ENCODE measurements at regions not wholly inside any gene's neighbourhood (a gene's known extent, or its start where the extent isn't known, plus 50 kb on each side); places are given as distances from the start of the nearest gene placed in this dataset.

DNA sequence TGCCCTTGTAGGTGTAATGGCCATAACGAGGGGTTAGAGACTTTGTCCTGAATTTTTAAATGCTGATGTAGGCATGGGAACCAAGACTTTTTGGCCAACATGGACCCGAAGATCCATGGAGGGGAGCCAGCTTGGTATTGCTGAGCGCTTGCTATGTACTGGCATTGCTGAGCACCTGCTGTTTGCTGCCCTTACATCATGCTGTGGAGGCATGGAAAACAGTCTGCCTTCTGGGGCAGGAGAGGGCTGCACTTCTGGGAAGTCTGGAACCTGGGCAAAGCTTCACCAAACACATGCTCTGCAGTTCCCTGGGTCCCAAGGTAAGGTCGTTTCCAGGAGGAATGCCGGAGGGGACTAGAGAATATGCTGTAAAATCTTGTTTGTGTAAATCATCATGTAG is 86.3 kb upstream of the CNIH3 start:
- no peak overlapping the region for H3K4me3 ChIP-seq (ENCODE audit: low read length, poor library complexity, severe bottlenecking)

DNA sequence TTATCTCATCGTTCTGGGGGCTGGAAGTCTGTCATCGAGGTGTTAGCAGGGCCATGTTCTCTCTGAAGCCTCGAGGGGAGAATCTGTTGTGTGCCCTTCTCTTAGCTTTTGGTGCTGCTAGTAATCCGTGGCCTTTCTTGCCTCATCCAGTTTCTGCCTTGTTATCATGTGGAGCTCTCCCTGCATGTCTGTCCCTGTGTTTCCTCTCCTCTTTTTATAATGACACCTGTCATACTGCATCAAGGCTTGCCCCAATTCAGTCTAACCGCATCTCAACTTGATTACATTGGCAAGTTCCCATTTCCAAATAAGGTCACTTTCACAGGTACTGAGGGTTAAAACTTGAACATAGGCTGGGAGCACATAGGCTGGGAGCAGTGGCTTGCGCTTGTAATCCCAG is 82.6 kb upstream of the CNIH3 start:
- no peaks in the 10 kb centered on the region for H3F3A ChIP-seq (ENCODE audit: low read depth)
- no peaks in the 10 kb centered on the region for H3K27me3 ChIP-seq (ENCODE audit: insufficient read depth, low read length, poor library complexity, severe bottlenecking)
- no peaks in the 10 kb centered on the region for H3K9me2 ChIP-seq (replicated peaks; ENCODE audit: low read depth, low read length)
- H3K4me1 ChIP-seq (ENCODE audit: insufficient read depth, low read length, poor library complexity, severe bottlenecking) = no peaks in the 10 kb centered on the region
- TF ChIP-seq, protein P1, sequence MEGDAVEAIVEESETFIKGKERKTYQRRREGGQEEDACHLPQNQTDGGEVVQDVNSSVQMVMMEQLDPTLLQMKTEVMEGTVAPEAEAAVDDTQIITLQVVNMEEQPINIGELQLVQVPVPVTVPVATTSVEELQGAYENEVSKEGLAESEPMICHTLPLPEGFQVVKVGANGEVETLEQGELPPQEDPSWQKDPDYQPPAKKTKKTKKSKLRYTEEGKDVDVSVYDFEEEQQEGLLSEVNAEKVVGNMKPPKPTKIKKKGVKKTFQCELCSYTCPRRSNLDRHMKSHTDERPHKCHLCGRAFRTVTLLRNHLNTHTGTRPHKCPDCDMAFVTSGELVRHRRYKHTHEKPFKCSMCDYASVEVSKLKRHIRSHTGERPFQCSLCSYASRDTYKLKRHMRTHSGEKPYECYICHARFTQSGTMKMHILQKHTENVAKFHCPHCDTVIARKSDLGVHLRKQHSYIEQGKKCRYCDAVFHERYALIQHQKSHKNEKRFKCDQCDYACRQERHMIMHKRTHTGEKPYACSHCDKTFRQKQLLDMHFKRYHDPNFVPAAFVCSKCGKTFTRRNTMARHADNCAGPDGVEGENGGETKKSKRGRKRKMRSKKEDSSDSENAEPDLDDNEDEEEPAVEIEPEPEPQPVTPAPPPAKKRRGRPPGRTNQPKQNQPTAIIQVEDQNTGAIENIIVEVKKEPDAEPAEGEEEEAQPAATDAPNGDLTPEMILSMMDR (conservative IDR thresholded peaks at IDR 0.05; ENCODE audit: low read length) = no peak
- no peak for TF ChIP-seq EZH2phosphoT487 (IDR thresholded peaks at IDR 0.05; ENCODE audit: borderline replicate concordance)
- no peak overlapping the region for H2AFZ ChIP-seq (ENCODE audit: low read length)
- no peak overlapping the region for H3K4me3 ChIP-seq (ENCODE audit: low read length, poor library complexity, severe bottlenecking)
- no peaks in the 10 kb centered on the region for H4K20me1 ChIP-seq (ENCODE audit: insufficient read depth, low read length, poor library complexity, severe bottlenecking)
- no peak overlapping the region for H3K9ac ChIP-seq (ENCODE audit: low read depth, low read length, poor library complexity, severe bottlenecking)
- H3K79me2 ChIP-seq (ENCODE audit: insufficient read depth, low read length) = no peaks in the 10 kb centered on the region
- H3K9me3 ChIP-seq (ENCODE audit: insufficient read depth, low read depth, low read length) = no peaks in the 10 kb centered on the region
- H3K4me2 ChIP-seq (ENCODE audit: low read depth, low read length, poor library complexity, severe bottlenecking) = no peak overlapping the region
- H3K36me3 ChIP-seq (ENCODE audit: insufficient read depth, low read length) = no peaks in the 10 kb centered on the region

More for the DNA sequence above, 86.3 kb upstream of the CNIH3 start:
- TF ChIP-seq, protein P1 (conservative IDR thresholded peaks at IDR 0.05; ENCODE audit: low read length) = no peak
- TF ChIP-seq EZH2phosphoT487 (IDR thresholded peaks at IDR 0.05; ENCODE audit: borderline replicate concordance) = no peak
- Histone ChIP-seq H3K9me3 (ENCODE audit: insufficient read depth, low read depth, low read length) (no peaks in the 10 kb centered on the region), H3K36me3 (ENCODE audit: insufficient read depth, low read length) (no peaks in the 10 kb centered on the region), H3K27me3 (ENCODE audit: insufficient read depth, low read length, poor library complexity, severe bottlenecking) (no peaks in the 10 kb centered on the region), H3K9ac (ENCODE audit: low read depth, low read length, poor library complexity, severe bottlenecking) (no peak overlapping the region), H3K9me2 (replicated peaks; ENCODE audit: low read depth, low read length) (no peaks in the 10 kb centered on the region), H3F3A (ENCODE audit: low read depth) (no peaks in the 10 kb centered on the region), H3K4me1 (ENCODE audit: insufficient read depth, low read length, poor library complexity, severe bottlenecking) (no peaks in the 10 kb centered on the region), H4K20me1 (ENCODE audit: insufficient read depth, low read length, poor library complexity, severe bottlenecking) (no peaks in the 10 kb centered on the region), H3K79me2 (ENCODE audit: insufficient read depth, low read length) (no peaks in the 10 kb centered on the region), H2AFZ (ENCODE audit: low read length) (no peak overlapping the region), H3K4me2 (ENCODE audit: low read depth, low read length, poor library complexity, severe bottlenecking) (no peak overlapping the region)

DNA sequence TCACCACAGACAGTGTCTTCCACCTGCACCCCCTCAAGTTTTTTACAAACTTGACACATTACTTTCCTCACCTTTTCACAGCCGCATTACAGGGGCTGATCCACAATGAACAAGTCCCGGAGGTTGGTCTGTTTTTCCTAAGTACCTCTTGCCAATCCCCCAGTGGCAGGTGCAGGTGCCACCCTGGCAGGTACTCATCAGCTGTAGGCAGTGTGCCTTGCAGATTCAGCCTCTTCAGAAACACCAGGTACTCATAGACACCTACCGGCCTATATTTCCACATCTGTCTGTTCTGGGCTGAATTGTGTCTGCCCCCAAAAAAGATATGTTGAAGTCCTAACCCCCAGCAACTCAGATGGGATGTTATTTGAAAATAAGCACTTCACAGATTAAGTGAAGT is 81.4 kb upstream of the CNIH3 start:
- Histone ChIP-seq H3K27me3 (ENCODE audit: insufficient read depth, low read length, poor library complexity, severe bottlenecking) (no peaks in the 10 kb centered on the region), H3K4me1 (ENCODE audit: insufficient read depth, low read length, poor library complexity, severe bottlenecking) (peaks cover 2% of the 10 kb centered on the region), H3K9me3 (ENCODE audit: insufficient read depth, low read depth, low read length) (no peaks in the 10 kb centered on the region), H3K4me2 (ENCODE audit: low read depth, low read length, poor library complexity, severe bottlenecking) (no peak overlapping the region), H2AFZ (ENCODE audit: low read length) (no peak overlapping the region), H3K4me3 (ENCODE audit: low read length, poor library complexity, severe bottlenecking) (no peak overlapping the region), H3K9me2 (replicated peaks; ENCODE audit: low read depth, low read length) (no peaks in the 10 kb centered on the region), H3F3A (ENCODE audit: low read depth) (no peaks in the 10 kb centered on the region), H4K20me1 (ENCODE audit: insufficient read depth, low read length, poor library complexity, severe bottlenecking) (no peaks in the 10 kb centered on the region), H3K79me2 (ENCODE audit: insufficient read depth, low read length) (no peaks in the 10 kb centered on the region), H3K9ac (ENCODE audit: low read depth, low read length, poor library complexity, severe bottlenecking) (no peak overlapping the region), H3K36me3 (ENCODE audit: insufficient read depth, low read length) (no peaks in the 10 kb centered on the region)
- TF ChIP-seq, protein P1 (conservative IDR thresholded peaks at IDR 0.05; ENCODE audit: low read length) = no peak
- no peak for TF ChIP-seq EZH2phosphoT487 (IDR thresholded peaks at IDR 0.05; ENCODE audit: borderline replicate concordance)
